Kidney glomerular epithelial cell (primary cell): ENCODE measurements at regions not wholly inside any gene's neighbourhood (a gene's known extent, or its start where the extent isn't known, plus 50 kb on each side); places are given as distances from the start of the nearest gene placed in this dataset.
"Not testable (repeated sequence)": the region's sequence is repeated elsewhere in the genome, so short reads cannot be mapped to it uniquely, and the experiment has no call there.

ENCODE experiments used
- DNase-seq: peaks from one replicate; lab custom pipeline; 2025; lab: John Stamatoyannopoulos, UW

- no peak for DNase-seq
These were observed 130.6 kb downstream of the BRD1 start for GRCh38 chr22:49697047-49697446.

GRCh38 chr22:49694462-49695260, 133.0 kb downstream of the BRD1 start:
- no peak for DNase-seq

GRCh38 chr22:49693848-49694247, 133.8 kb downstream of the BRD1 start:
- no peak for DNase-seq

- no peak for DNase-seq
These were observed 134.3 kb downstream of the BRD1 start for GRCh38 chr22:49693416-49693815.

- no peak for DNase-seq
These were observed 135.0 kb downstream of the BRD1 start for GRCh38 chr22:49692499-49693225.

GRCh38 chr22:49691256-49691655, 136.4 kb downstream of the BRD1 start:
- no peak for DNase-seq

- DNase-seq = no peak
These were observed 137.2 kb downstream of the BRD1 start for GRCh38 chr22:49690454-49690853.

- no peak for DNase-seq
These were observed 137.8 kb downstream of the BRD1 start for GRCh38 chr22:49689858-49690257.

GRCh38 chr22:49689255-49689770, 138.4 kb downstream of the BRD1 start:
- DNase-seq = no peak

GRCh38 chr22:49688516-49689254, 139.0 kb downstream of the BRD1 start:
- no peak for DNase-seq

- DNase-seq = no peak
These were observed 139.7 kb downstream of the BRD1 start for GRCh38 chr22:49687786-49688515.

- DNase-seq = no peak
These were observed 140.3 kb downstream of the BRD1 start for GRCh38 chr22:49687333-49687732.

- no peak for DNase-seq
These were observed 141.0 kb downstream of the BRD1 start for GRCh38 chr22:49686495-49687219.

GRCh38 chr22:49685686-49686085, 142.0 kb downstream of the BRD1 start:
- no peak for DNase-seq

GRCh38 chr22:49685116-49685515, 142.6 kb downstream of the BRD1 start:
- no peak for DNase-seq

GRCh38 chr22:49683032-49683431, 144.6 kb downstream of the BRD1 start:
- DNase-seq = no peak

GRCh38 chr22:49680819-49681218, 146.9 kb downstream of the BRD1 start:
- DNase-seq = not testable (repeated sequence)

GRCh38 chr22:49678842-49679170, 148.9 kb downstream of the BRD1 start:
- DNase-seq = no peak

- DNase-seq = no peak
These were observed 149.4 kb downstream of the BRD1 start for GRCh38 chr22:49678137-49678841.

GRCh38 chr22:49677495-49677889, 150.2 kb downstream of the BRD1 start:
- no peak for DNase-seq
